Left renal cortex interstitium (tissue), 4 donors: ENCODE measurements at regions not wholly inside any gene's neighbourhood (a gene's known extent, or its start where the extent isn't known, plus 50 kb on each side); places are given as distances from the start of the nearest gene placed in this dataset.

Experiments
- DNase-seq, 4 donors: peaks; one replicate each; pipeline ENCODE4 v3.0.0-alpha.2; 2013; ENCODE audit warnings: low read depth in 4 of 4, low spot score in 2 of 4, missing footprints in 1 of 4

- DNase-seq = no peak
These were observed 50.9 kb upstream of the NLK start for GRCh38 chr17:27991462-27991993.
